CD1c-positive myeloid dendritic cell (primary cell): ENCODE measurements at regions not wholly inside any gene's neighbourhood (a gene's known extent, or its start where the extent isn't known, plus 50 kb on each side); places are given as distances from the start of the nearest gene placed in this dataset.
A peak's percentile ranks its signal among the peaks of the same experiment; 100 is the strongest.
"Not testable (repeated sequence)": the region's sequence is repeated elsewhere in the genome, so short reads cannot be mapped to it uniquely, and the experiment has no call there.

Experiments
- DNase-seq: peaks from one replicate; pipeline ENCODE4 v3.0.0-alpha.2; 2016; ENCODE audit errors: extremely low spot score

- DNase-seq = not testable (repeated sequence)
Measured at GRCh38 chr3:156048483-156048882, 71.9 kb upstream of the KCNAB1 start.

- DNase-seq = no peak
Measured at GRCh38 chr3:156050918-156051317, 69.5 kb upstream of the KCNAB1 start.

- no peak for DNase-seq
Measured at GRCh38 chr3:156051651-156052050, 68.7 kb upstream of the KCNAB1 start.

GRCh38 chr3:156052115-156052514 is 68.3 kb upstream of the KCNAB1 start:
- no peak for DNase-seq

GRCh38 chr3:156059950-156060501 is 60.4 kb upstream of the KCNAB1 start:
- DNase-seq = peak; percentile 21

GRCh38 chr3:156068151-156068550 is 52.2 kb upstream of the KCNAB1 start:
- DNase-seq = not testable (repeated sequence)

- DNase-seq = no peak
Measured at GRCh38 chr3:156070028-156070427, 50.4 kb upstream of the KCNAB1 start.
